ENCODE measurements at regions not wholly inside any gene's neighbourhood (a gene's known extent, or its start where the extent isn't known, plus 50 kb on each side); places are given as distances from the start of the nearest gene placed in this dataset.
"Not testable (repeated sequence)": the region's sequence is repeated elsewhere in the genome, so short reads cannot be mapped to it uniquely, and the experiment has no call there.

GRCh38 chr6:6091608-6092002 is 84.9 kb upstream of the NRN1 start:
- DNase-seq: no peak

GRCh38 chr6:6090861-6091607 is 84.3 kb upstream of the NRN1 start:
- no peak for DNase-seq

- DNase-seq: peak in 1 of 2 donors; percentile 6
Measured at GRCh38 chr6:6085928-6086668, 79.4 kb upstream of the NRN1 start.

- DNase-seq: no peak
Measured at GRCh38 chr6:6080975-6081374, 74.2 kb upstream of the NRN1 start.

- DNase-seq: no peak
Measured at GRCh38 chr6:6074190-6074589, 67.5 kb upstream of the NRN1 start.

GRCh38 chr6:6068157-6068556 is 61.4 kb upstream of the NRN1 start:
- not testable (repeated sequence) for DNase-seq

- DNase-seq: no peak
Measured at GRCh38 chr6:6058054-6058444, 51.3 kb upstream of the NRN1 start.

GRCh38 chr6:6057442-6058053 is 50.8 kb upstream of the NRN1 start:
- DNase-seq: peak; percentile 73 to 79
